ENCODE measurements at regions not wholly inside any gene's neighbourhood (a gene's known extent, or its start where the extent isn't known, plus 50 kb on each side); places are given as distances from the start of the nearest gene placed in this dataset.

GRCh38 chr3:96007650-96008195, 806.7 kb upstream of the EPHA6 start:
- TF ChIP-seq, protein P1, sequence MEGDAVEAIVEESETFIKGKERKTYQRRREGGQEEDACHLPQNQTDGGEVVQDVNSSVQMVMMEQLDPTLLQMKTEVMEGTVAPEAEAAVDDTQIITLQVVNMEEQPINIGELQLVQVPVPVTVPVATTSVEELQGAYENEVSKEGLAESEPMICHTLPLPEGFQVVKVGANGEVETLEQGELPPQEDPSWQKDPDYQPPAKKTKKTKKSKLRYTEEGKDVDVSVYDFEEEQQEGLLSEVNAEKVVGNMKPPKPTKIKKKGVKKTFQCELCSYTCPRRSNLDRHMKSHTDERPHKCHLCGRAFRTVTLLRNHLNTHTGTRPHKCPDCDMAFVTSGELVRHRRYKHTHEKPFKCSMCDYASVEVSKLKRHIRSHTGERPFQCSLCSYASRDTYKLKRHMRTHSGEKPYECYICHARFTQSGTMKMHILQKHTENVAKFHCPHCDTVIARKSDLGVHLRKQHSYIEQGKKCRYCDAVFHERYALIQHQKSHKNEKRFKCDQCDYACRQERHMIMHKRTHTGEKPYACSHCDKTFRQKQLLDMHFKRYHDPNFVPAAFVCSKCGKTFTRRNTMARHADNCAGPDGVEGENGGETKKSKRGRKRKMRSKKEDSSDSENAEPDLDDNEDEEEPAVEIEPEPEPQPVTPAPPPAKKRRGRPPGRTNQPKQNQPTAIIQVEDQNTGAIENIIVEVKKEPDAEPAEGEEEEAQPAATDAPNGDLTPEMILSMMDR (IDR thresholded peaks at IDR 0.05), result no peak
- TF ChIP-seq POLR2AphosphoS5 (IDR thresholded peaks at IDR 0.05), result no peak

Data from transverse colon (tissue), 4 donors.